ENCODE measurements at regions not wholly inside any gene's neighbourhood (a gene's known extent, or its start where the extent isn't known, plus 50 kb on each side); places are given as distances from the start of the nearest gene placed in this dataset.

- H3K36me3 Mint-ChIP-seq (ENCODE audit: low read depth): no peaks in the 10 kb centered on the region
- ChIA-PET POLR2A (no interaction called here), CTCF (no interaction called here)
- H3K4me3 Mint-ChIP-seq: no peak overlapping the region
- no peak for DNase-seq
- ATAC-seq (ENCODE audit: low read depth): no peak
- intact Hi-C loops (cut with micrococcal nuclease): no loop called here
- no peaks in the 10 kb centered on the region for H3K9me3 Mint-ChIP-seq
- H3K4me1 Mint-ChIP-seq: peaks cover 40% of the 10 kb centered on the region
- no peak overlapping the region for H3K27ac Mint-ChIP-seq
- no peak for TF ChIP-seq CTCF (IDR thresholded peaks at IDR 0.05)
- no peaks in the 10 kb centered on the region for H3K27me3 Mint-ChIP-seq
These were observed 90.1 kb upstream of the ANKRD1 start for GRCh38 chr10:91010952-91011351.

- H3K27ac Mint-ChIP-seq: no peak overlapping the region
- H3K27me3 Mint-ChIP-seq: no peaks in the 10 kb centered on the region
- no peaks in the 10 kb centered on the region for H3K9me3 Mint-ChIP-seq
- ChIA-PET POLR2A (interaction anchor here (1.2 kb wide), 1 partner anchor 208 kb away, joined by 3 read pairs; the partner anchor contains the start of gene PCGF5), CTCF (no interaction called here)
- TF ChIP-seq CTCF (IDR thresholded peaks at IDR 0.05): no peak
- no peak for ATAC-seq (ENCODE audit: low read depth)
- intact Hi-C loops (cut with micrococcal nuclease): no loop called here
- no peaks in the 10 kb centered on the region for H3K36me3 Mint-ChIP-seq (ENCODE audit: low read depth)
- H3K4me3 Mint-ChIP-seq: no peak overlapping the region
- H3K4me1 Mint-ChIP-seq: peaks cover 25% of the 10 kb centered on the region
- no peak for DNase-seq
These were observed 91.6 kb upstream of the ANKRD1 start for GRCh38 chr10:91012502-91012901.

- intact Hi-C loops (cut with micrococcal nuclease): no loop called here
- Mint-ChIP-seq H3K4me1 (peaks cover 13% of the 10 kb centered on the region), H3K4me3 (no peak overlapping the region), H3K36me3 (ENCODE audit: low read depth) (no peaks in the 10 kb centered on the region), H3K27ac (no peak overlapping the region), H3K9me3 (no peaks in the 10 kb centered on the region), H3K27me3 (no peaks in the 10 kb centered on the region)
- ATAC-seq (ENCODE audit: low read depth) (no peak), DNase-seq (no peak)
- POLR2A ChIA-PET: interaction anchor here (0.8 to 0.9 kb wide), 2 partner anchors 149 to 207 kb away, joined by 3 read pairs; partner anchors contain the start of gene PCGF5
- CTCF ChIA-PET: no interaction called here
- no peak for TF ChIP-seq CTCF (IDR thresholded peaks at IDR 0.05)
These were observed 93.1 kb upstream of the ANKRD1 start for GRCh38 chr10:91013985-91014384.

- Mint-ChIP-seq H3K9me3 (no peaks in the 10 kb centered on the region), H3K27me3 (no peaks in the 10 kb centered on the region), H3K27ac (no peak overlapping the region), H3K4me3 (no peak overlapping the region), H3K4me1 (peaks cover 6% of the 10 kb centered on the region), H3K36me3 (ENCODE audit: low read depth) (no peaks in the 10 kb centered on the region)
- CTCF ChIA-PET: interaction anchor here (1.1 to 3.7 kb wide), 3 partner anchors 8 to 233 kb away, joined by 3 to 16 read pairs (median 4); no protein-coding TSS in a partner anchor
- POLR2A ChIA-PET: no interaction called here
- ATAC-seq (ENCODE audit: low read depth) (no peak), DNase-seq (no peak)
- TF ChIP-seq CTCF (IDR thresholded peaks at IDR 0.05): no peak
- intact Hi-C loops (cut with micrococcal nuclease): no loop called here
These were observed 96.3 kb upstream of the ANKRD1 start for GRCh38 chr10:91017198-91017597.

- Mint-ChIP-seq H3K27ac (no peak overlapping the region), H3K4me3 (no peak overlapping the region), H3K36me3 (ENCODE audit: low read depth) (no peaks in the 10 kb centered on the region), H3K27me3 (no peaks in the 10 kb centered on the region), H3K4me1 (peaks cover 6% of the 10 kb centered on the region), H3K9me3 (no peaks in the 10 kb centered on the region)
- ChIA-PET CTCF (no interaction called here), POLR2A (no interaction called here)
- no peak for TF ChIP-seq CTCF (IDR thresholded peaks at IDR 0.05)
- intact Hi-C loops (cut with micrococcal nuclease): no loop called here
- no peak for ATAC-seq (ENCODE audit: low read depth)
- DNase-seq: no peak
These were observed 101.0 kb upstream of the ANKRD1 start for GRCh38 chr10:91021901-91022300.

All from activated B cell treated with CpG ODN at 0.5 μM for 24 hours (primary cell).